GM19463 (cell line): ENCODE measurements at regions not wholly inside any gene's neighbourhood (a gene's known extent, or its start where the extent isn't known, plus 50 kb on each side); places are given as distances from the start of the nearest gene placed in this dataset.

Experiments used
- ATAC-seq: cut with Tn5 transposase; IDR thresholded peaks from one replicate; pipeline ENCODE4 v1.9.1; 2021; ENCODE audit warnings: mild to moderate bottlenecking, moderate library complexity; ENCODE audit not compliant: unreplicated experiment

- no peak for ATAC-seq
Observed at GRCh38 chr2:75288760-75289159, 89.4 kb upstream of the TACR1 start.

GRCh38 chr2:75287624-75288316 is 88.5 kb upstream of the TACR1 start:
- peak; percentile 68 for ATAC-seq

GRCh38 chr2:75284345-75284744 is 85.0 kb upstream of the TACR1 start:
- no peak for ATAC-seq

GRCh38 chr2:75278821-75279379 is 79.6 kb upstream of the TACR1 start:
- ATAC-seq = no peak

GRCh38 chr2:75278314-75278713 is 79.0 kb upstream of the TACR1 start:
- ATAC-seq = no peak

GRCh38 chr2:75277111-75277510 is 77.8 kb upstream of the TACR1 start:
- ATAC-seq = no peak

- ATAC-seq = no peak
Observed at GRCh38 chr2:75276093-75277029, 77.0 kb upstream of the TACR1 start.

- no peak for ATAC-seq
Observed at GRCh38 chr2:75274936-75275335, 75.6 kb upstream of the TACR1 start.

GRCh38 chr2:75268112-75268511 is 68.8 kb upstream of the TACR1 start:
- ATAC-seq = no peak

- ATAC-seq = no peak
Observed at GRCh38 chr2:75261923-75262322, 62.6 kb upstream of the TACR1 start.

GRCh38 chr2:75260946-75261345 is 61.6 kb upstream of the TACR1 start:
- no peak for ATAC-seq

GRCh38 chr2:75258620-75259019 is 59.3 kb upstream of the TACR1 start:
- no peak for ATAC-seq

GRCh38 chr2:75256485-75256884 is 57.2 kb upstream of the TACR1 start:
- ATAC-seq = peak; percentile 50

- ATAC-seq = no peak
Observed at GRCh38 chr2:75253526-75253925, 54.2 kb upstream of the TACR1 start.

GRCh38 chr2:75251896-75252295 is 52.6 kb upstream of the TACR1 start:
- no peak for ATAC-seq
